ENCODE measurements at regions not wholly inside any gene's neighbourhood (a gene's known extent, or its start where the extent isn't known, plus 50 kb on each side); places are given as distances from the start of the nearest gene placed in this dataset.
"Not testable (repeated sequence)": the region's sequence is repeated elsewhere in the genome, so short reads cannot be mapped to it uniquely, and the experiment has no call there.

DNA sequence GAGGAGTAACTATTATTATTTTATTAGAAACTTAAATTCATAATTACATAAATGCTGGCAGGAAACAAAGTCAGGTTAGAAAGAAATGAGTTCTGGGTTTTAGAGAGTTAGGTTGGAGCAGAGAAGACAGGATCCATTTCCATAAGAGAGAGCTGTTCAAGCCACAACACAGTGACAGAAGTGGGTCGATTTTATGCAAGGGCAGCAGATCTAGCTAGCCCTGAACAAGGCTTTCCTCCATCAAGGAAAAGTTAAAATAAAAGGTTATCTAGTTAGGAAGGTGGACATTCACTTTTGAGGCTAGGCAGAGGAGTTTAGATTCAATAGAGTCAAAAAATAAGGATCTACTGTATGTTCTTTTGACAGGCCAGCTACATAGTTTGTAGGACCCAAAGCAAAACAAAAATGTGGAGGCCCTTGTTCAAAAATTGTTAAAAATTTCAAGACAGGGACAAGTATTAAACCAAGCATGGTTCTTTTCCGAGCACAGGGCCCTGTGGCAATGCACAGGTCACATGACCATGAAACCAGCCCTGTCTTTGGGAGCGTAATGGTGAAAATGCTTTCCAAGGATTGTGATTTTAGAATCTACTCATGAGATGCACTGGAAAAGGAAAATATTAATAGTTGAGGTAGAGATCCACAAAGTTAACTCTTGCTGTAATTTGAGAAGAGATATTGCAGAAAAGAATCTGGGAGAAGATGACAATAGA lies 91.2 kb upstream of the CREB1 start:
- no peak overlapping the region for H3K27ac ChIP-seq
- H3K79me2 ChIP-seq: no peaks in the 10 kb centered on the region
- H3K9ac ChIP-seq: no peak overlapping the region
- H3K4me2 ChIP-seq (ENCODE audit: low read length): no peak overlapping the region
- H3K27me3 ChIP-seq (ENCODE audit: control insufficient read depth, insufficient read depth, low read length): no peaks in the 10 kb centered on the region
- H3K9me3 ChIP-seq (ENCODE audit: control insufficient read depth, low read length): no peaks in the 10 kb centered on the region
- no peaks in the 10 kb centered on the region for H3K4me1 ChIP-seq
- TF ChIP-seq, protein P1, sequence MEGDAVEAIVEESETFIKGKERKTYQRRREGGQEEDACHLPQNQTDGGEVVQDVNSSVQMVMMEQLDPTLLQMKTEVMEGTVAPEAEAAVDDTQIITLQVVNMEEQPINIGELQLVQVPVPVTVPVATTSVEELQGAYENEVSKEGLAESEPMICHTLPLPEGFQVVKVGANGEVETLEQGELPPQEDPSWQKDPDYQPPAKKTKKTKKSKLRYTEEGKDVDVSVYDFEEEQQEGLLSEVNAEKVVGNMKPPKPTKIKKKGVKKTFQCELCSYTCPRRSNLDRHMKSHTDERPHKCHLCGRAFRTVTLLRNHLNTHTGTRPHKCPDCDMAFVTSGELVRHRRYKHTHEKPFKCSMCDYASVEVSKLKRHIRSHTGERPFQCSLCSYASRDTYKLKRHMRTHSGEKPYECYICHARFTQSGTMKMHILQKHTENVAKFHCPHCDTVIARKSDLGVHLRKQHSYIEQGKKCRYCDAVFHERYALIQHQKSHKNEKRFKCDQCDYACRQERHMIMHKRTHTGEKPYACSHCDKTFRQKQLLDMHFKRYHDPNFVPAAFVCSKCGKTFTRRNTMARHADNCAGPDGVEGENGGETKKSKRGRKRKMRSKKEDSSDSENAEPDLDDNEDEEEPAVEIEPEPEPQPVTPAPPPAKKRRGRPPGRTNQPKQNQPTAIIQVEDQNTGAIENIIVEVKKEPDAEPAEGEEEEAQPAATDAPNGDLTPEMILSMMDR (IDR thresholded peaks at IDR 0.05): no peak
- no peaks in the 10 kb centered on the region for H3K36me3 ChIP-seq (ENCODE audit: control insufficient read depth, insufficient read depth, low read length)
- no peak overlapping the region for H3K4me3 ChIP-seq (ENCODE audit: low read depth, low read length)
- H2AFZ ChIP-seq: no peak overlapping the region

DNA sequence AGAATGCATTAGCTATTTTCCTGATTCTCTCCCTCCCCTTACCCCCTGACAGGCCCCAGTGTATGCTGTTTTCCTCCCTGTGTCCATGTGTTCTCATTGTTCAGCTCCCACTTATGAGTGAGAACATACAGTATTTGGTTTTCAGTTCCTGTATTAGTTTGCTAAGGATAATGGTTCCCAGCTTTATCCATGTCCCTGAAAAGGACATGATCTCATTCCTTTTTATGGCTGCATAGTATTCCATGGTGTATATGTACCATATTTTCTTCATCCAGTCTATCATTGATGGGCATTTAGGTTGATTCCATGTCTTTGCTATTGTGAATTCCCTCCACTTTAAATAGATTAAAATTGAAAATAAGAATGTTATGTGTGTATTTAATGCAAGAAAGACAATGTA lies 89.9 kb upstream of the CREB1 start:
- H3K9ac ChIP-seq; H3K4me2 ChIP-seq (ENCODE audit: low read length); H3K9me3 ChIP-seq (ENCODE audit: control insufficient read depth, low read length); H3K4me3 ChIP-seq (ENCODE audit: low read depth, low read length); H3K4me1 ChIP-seq; H2AFZ ChIP-seq; H3K36me3 ChIP-seq (ENCODE audit: control insufficient read depth, insufficient read depth, low read length); H3K27me3 ChIP-seq (ENCODE audit: control insufficient read depth, insufficient read depth, low read length); H3K79me2 ChIP-seq; H3K27ac ChIP-seq: not testable (repeated sequence)

DNA sequence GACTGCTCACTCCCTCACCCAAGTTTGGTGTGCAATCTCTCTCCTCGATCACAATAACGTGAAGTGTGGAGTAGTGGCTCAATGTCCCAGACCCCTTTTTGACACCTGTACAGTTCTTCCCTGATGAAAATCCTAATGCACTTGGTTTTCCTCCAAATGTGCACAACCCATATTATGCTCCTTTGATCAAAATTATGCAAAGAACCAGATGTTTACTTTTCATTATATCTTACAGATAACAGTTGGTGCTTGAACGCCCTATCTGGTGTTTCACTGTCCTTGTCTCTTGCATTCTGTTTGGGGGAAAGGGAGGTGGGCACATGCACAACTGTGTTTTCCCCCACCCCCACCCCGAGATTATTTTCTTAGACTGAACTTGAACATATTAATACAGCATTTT lies 85.0 kb upstream of the CREB1 start:
- no peak overlapping the region for H3K27ac ChIP-seq
- no peaks in the 10 kb centered on the region for H3K9me3 ChIP-seq (ENCODE audit: control insufficient read depth, low read length)
- H3K9ac ChIP-seq: no peak overlapping the region
- TF ChIP-seq, protein P1 (IDR thresholded peaks at IDR 0.05): no peak
- H3K4me3 ChIP-seq (ENCODE audit: low read depth, low read length): no peak overlapping the region
- H3K36me3 ChIP-seq (ENCODE audit: control insufficient read depth, insufficient read depth, low read length): no peaks in the 10 kb centered on the region
- H3K4me1 ChIP-seq: no peaks in the 10 kb centered on the region
- no peak overlapping the region for H2AFZ ChIP-seq
- no peaks in the 10 kb centered on the region for H3K79me2 ChIP-seq
- no peaks in the 10 kb centered on the region for H3K27me3 ChIP-seq (ENCODE audit: control insufficient read depth, insufficient read depth, low read length)
- no peak overlapping the region for H3K4me2 ChIP-seq (ENCODE audit: low read length)

DNA sequence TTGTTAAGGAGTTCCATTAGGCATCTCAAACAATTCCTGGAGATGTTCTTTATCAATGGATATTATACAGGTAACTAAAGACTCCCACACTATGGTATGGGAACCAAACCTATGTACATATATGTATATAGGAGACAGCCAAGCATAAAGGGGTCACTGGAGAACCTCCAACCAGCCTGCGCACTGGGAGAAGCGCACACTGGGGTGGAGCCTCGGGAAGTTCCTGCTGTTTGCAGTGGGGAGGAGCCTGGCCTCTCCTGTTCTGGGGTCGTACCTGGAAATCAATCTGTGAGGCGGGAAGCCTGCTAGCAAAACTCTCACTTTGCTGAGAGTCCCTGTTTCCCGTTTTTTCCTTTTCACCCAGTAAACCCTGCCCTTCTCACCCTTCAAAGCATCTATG lies 83.1 kb upstream of the CREB1 start:
- H3K27ac ChIP-seq: no peak overlapping the region
- no peaks in the 10 kb centered on the region for H3K9me3 ChIP-seq (ENCODE audit: control insufficient read depth, low read length)
- H2AFZ ChIP-seq: no peak overlapping the region
- H3K9ac ChIP-seq: no peak overlapping the region
- no peak overlapping the region for H3K4me3 ChIP-seq (ENCODE audit: low read depth, low read length)
- H3K4me1 ChIP-seq: no peaks in the 10 kb centered on the region
- no peaks in the 10 kb centered on the region for H3K36me3 ChIP-seq (ENCODE audit: control insufficient read depth, insufficient read depth, low read length)
- TF ChIP-seq, protein P1 (IDR thresholded peaks at IDR 0.05): no peak
- no peak overlapping the region for H3K4me2 ChIP-seq (ENCODE audit: low read length)
- no peaks in the 10 kb centered on the region for H3K79me2 ChIP-seq
- H3K27me3 ChIP-seq (ENCODE audit: control insufficient read depth, insufficient read depth, low read length): no peaks in the 10 kb centered on the region

DNA sequence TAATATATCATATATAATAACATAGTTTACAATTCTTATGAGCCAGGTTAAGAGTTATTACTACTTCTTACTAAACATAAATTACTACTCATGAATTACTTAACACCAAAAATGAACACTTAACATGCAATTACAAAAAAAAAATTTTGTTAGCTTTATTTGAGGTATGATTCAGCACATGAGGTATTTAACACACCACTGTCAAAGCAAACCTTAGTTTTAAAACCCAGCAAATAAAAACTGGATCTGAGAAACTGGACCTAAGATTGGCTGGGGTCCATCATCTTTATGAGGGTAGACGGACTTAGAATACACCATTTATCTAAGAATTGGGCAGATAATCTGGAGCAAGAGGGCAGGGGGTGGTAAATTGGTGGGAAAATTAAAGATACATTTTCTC lies 81.8 kb upstream of the CREB1 start:
- H2AFZ ChIP-seq: no peak overlapping the region
- no peak overlapping the region for H3K9ac ChIP-seq
- H3K27me3 ChIP-seq (ENCODE audit: control insufficient read depth, insufficient read depth, low read length): no peaks in the 10 kb centered on the region
- no peaks in the 10 kb centered on the region for H3K9me3 ChIP-seq (ENCODE audit: control insufficient read depth, low read length)
- TF ChIP-seq, protein P1 (IDR thresholded peaks at IDR 0.05): no peak
- H3K36me3 ChIP-seq (ENCODE audit: control insufficient read depth, insufficient read depth, low read length): no peaks in the 10 kb centered on the region
- no peaks in the 10 kb centered on the region for H3K79me2 ChIP-seq
- no peak overlapping the region for H3K4me3 ChIP-seq (ENCODE audit: low read depth, low read length)
- H3K4me2 ChIP-seq (ENCODE audit: low read length): no peak overlapping the region
- H3K27ac ChIP-seq: no peak overlapping the region
- no peaks in the 10 kb centered on the region for H3K4me1 ChIP-seq

Data from parathyroid adenoma (tissue), 2 donors.